ENCODE measurements at regions not wholly inside any gene's neighbourhood (a gene's known extent, or its start where the extent isn't known, plus 50 kb on each side); places are given as distances from the start of the nearest gene placed in this dataset.
"Not testable (repeated sequence)": the region's sequence is repeated elsewhere in the genome, so short reads cannot be mapped to it uniquely, and the experiment has no call there.

DNA sequence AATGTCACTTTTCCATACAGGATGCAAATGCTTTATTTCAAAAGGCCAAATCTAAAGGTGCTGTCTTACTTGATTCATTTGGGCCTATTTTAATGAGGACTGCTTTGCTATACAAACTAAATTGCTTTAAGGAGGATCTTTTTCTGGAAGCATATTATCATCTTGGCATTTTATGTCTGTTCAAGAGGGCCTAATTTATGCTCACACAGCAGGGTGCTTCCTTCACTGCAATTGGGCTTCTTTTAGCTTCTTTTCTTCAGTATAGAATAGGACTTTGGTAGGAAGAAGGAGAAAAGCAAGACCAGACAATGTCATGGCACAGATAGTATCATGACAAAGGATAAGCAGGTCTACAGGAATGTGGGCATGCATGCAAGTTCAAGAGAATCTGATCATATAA lies 222.4 kb upstream of the ANKRD50 start:
- no peak for DNase-seq
- TF ChIP-seq, protein P1, sequence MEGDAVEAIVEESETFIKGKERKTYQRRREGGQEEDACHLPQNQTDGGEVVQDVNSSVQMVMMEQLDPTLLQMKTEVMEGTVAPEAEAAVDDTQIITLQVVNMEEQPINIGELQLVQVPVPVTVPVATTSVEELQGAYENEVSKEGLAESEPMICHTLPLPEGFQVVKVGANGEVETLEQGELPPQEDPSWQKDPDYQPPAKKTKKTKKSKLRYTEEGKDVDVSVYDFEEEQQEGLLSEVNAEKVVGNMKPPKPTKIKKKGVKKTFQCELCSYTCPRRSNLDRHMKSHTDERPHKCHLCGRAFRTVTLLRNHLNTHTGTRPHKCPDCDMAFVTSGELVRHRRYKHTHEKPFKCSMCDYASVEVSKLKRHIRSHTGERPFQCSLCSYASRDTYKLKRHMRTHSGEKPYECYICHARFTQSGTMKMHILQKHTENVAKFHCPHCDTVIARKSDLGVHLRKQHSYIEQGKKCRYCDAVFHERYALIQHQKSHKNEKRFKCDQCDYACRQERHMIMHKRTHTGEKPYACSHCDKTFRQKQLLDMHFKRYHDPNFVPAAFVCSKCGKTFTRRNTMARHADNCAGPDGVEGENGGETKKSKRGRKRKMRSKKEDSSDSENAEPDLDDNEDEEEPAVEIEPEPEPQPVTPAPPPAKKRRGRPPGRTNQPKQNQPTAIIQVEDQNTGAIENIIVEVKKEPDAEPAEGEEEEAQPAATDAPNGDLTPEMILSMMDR (IDR thresholded peaks at IDR 0.05; ENCODE audit: partially characterized antibody, unreplicated experiment), result no peak
- peaks cover 3% of the 10 kb centered on the region for H3K4me1 Mint-ChIP-seq (ENCODE audit: low read depth, unreplicated experiment)
- H3K4me3 Mint-ChIP-seq (ENCODE audit: unreplicated experiment), result no peak overlapping the region
- no peak overlapping the region for H3K27ac Mint-ChIP-seq (ENCODE audit: unreplicated experiment)
- no peaks in the 10 kb centered on the region for H3K9me3 Mint-ChIP-seq (ENCODE audit: unreplicated experiment)
- peaks cover 2% of the 10 kb centered on the region for H3K27me3 Mint-ChIP-seq (ENCODE audit: unreplicated experiment)
- no peaks in the 10 kb centered on the region for H3K36me3 Mint-ChIP-seq (ENCODE audit: unreplicated experiment)

DNA sequence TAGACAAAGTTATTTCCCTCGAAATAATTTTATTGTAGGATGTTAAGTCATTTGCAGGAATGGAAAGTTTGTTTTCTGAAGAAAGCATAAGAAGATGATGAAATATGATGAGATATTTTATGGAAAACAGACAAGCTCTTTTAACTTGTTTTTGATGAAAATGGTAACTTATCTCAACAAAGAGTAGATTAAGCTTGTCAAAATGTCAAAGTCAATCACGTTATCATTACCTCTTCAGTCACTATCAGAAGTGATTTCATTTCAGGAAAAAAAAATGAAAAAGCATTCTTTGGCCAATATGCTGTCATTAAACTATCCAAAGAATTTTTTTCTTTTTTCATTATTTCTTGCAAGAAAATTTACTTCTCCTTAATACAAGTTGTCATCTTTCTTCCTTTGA lies 221.0 kb upstream of the ANKRD50 start:
- H3K4me1 Mint-ChIP-seq (ENCODE audit: low read depth, unreplicated experiment), result peaks cover 3% of the 10 kb centered on the region
- no peak overlapping the region for H3K27ac Mint-ChIP-seq (ENCODE audit: unreplicated experiment)
- no peaks in the 10 kb centered on the region for H3K36me3 Mint-ChIP-seq (ENCODE audit: unreplicated experiment)
- no peak for DNase-seq
- H3K9me3 Mint-ChIP-seq (ENCODE audit: unreplicated experiment), result no peaks in the 10 kb centered on the region
- H3K27me3 Mint-ChIP-seq (ENCODE audit: unreplicated experiment), result peaks cover 2% of the 10 kb centered on the region
- no peak overlapping the region for H3K4me3 Mint-ChIP-seq (ENCODE audit: unreplicated experiment)
- TF ChIP-seq, protein P1 (IDR thresholded peaks at IDR 0.05; ENCODE audit: partially characterized antibody, unreplicated experiment), result no peak

DNA sequence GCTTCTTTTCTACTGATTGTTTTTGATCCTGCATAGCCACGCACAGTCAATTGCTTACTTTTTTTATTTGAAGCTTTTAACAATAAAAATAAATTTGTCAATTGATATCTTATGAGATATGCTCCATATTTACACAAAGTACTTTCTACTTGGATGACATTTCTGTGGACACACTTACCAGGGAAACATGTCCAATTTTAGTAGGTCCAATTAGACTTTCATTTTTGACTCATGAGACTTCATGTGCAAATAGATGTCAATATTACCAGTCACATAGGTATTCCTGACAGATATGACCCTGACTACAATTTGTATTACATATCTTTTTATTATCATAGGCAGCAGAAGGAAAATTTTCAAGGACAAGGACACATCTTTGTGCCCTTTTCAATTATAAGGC lies 219.9 kb upstream of the ANKRD50 start:
- Mint-ChIP-seq H3K27ac (ENCODE audit: unreplicated experiment) (no peak overlapping the region), H3K4me1 (ENCODE audit: low read depth, unreplicated experiment) (peaks cover 3% of the 10 kb centered on the region), H3K36me3 (ENCODE audit: unreplicated experiment) (no peaks in the 10 kb centered on the region), H3K27me3 (ENCODE audit: unreplicated experiment) (peaks cover under 1% of the 10 kb centered on the region), H3K4me3 (ENCODE audit: unreplicated experiment) (no peak overlapping the region), H3K9me3 (ENCODE audit: unreplicated experiment) (no peaks in the 10 kb centered on the region)
- TF ChIP-seq, protein P1 (IDR thresholded peaks at IDR 0.05; ENCODE audit: partially characterized antibody, unreplicated experiment), result no peak
- no peak for DNase-seq

DNA sequence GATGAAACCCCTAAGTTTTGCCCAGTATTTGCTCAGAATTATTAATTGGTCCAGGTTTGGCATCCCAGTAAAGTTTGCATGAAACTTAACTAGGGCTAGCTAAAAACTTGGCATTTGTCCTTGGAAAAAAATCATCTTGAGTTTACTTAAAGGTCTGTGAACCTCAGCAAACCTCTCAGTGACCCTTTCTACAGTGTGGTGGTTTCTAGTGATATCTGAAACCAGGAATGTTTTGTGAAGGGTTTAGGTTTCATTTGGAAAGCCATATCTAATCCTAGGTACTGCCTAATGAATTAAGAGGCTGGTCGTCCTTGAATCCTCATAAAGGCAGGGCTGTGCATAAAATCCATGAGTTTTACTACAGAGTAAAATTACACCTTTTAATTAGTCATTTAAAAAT lies 218.5 kb upstream of the ANKRD50 start:
- no peaks in the 10 kb centered on the region for H3K9me3 Mint-ChIP-seq (ENCODE audit: unreplicated experiment)
- H3K27me3 Mint-ChIP-seq (ENCODE audit: unreplicated experiment), result no peaks in the 10 kb centered on the region
- no peaks in the 10 kb centered on the region for H3K4me1 Mint-ChIP-seq (ENCODE audit: low read depth, unreplicated experiment)
- TF ChIP-seq, protein P1 (IDR thresholded peaks at IDR 0.05; ENCODE audit: partially characterized antibody, unreplicated experiment), result no peak
- H3K36me3 Mint-ChIP-seq (ENCODE audit: unreplicated experiment), result no peaks in the 10 kb centered on the region
- no peak overlapping the region for H3K4me3 Mint-ChIP-seq (ENCODE audit: unreplicated experiment)
- no peak overlapping the region for H3K27ac Mint-ChIP-seq (ENCODE audit: unreplicated experiment)
- no peak for DNase-seq

DNA sequence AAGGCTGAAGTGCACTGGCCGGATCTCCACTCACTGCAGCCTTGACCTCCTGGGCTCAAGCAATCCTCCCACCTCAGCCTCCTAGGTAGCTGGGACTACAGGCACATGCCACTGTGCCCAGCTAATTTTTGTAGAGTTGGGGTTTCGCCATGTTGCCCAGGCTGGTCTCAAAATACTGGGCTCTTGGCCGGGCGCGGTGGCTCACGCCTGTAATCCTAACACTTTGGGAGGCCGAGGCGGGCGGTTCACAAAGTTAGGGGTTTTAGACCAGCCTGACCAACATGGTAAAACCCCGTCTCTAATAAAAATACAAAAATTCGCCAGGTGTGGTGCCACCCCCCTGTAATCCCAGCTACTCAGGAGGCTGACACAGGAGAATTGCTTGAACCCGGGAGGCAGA lies 210.2 kb upstream of the ANKRD50 start:
- not testable (repeated sequence) for H3K4me1 Mint-ChIP-seq (ENCODE audit: low read depth, unreplicated experiment); H3K9me3 Mint-ChIP-seq (ENCODE audit: unreplicated experiment); H3K36me3 Mint-ChIP-seq (ENCODE audit: unreplicated experiment); DNase-seq; H3K27ac Mint-ChIP-seq (ENCODE audit: unreplicated experiment); H3K4me3 Mint-ChIP-seq (ENCODE audit: unreplicated experiment); H3K27me3 Mint-ChIP-seq (ENCODE audit: unreplicated experiment)
